Sigmoid colon (tissue), 6 donors: ENCODE measurements at regions not wholly inside any gene's neighbourhood (a gene's known extent, or its start where the extent isn't known, plus 50 kb on each side); places are given as distances from the start of the nearest gene placed in this dataset.

ENCODE experiments used
- DNase-seq: peaks from one replicate; pipeline ENCODE4 v3.0.0-alpha.2; 2019
- H3K27ac ChIP-seq, 4 donors: fragments of 200-600 bp; sonication (generic); one replicate each; pipeline ENCODE4 v1.5.1; 2016 to 2019; ENCODE audit warnings: mild to moderate bottlenecking in 1 of 4
- H3K27me3 ChIP-seq, 3 donors: fragments of 200-600 bp; sonication (generic); one replicate each; pipeline ENCODE4 v1.5.1; 2019; ENCODE audit warnings: mild to moderate bottlenecking in 1 of 3
- H3K36me3 ChIP-seq, 4 donors: fragments of 200-600 bp; sonication (generic); one replicate each; pipeline ENCODE4 v1.5.1; 2016 to 2019
- H3K4me1 ChIP-seq, 4 donors: fragments of 200-600 bp; sonication (generic); one replicate each; pipeline ENCODE4 v1.5.1; 2017 to 2019
- H3K4me3 ChIP-seq, 4 donors: fragments of 200-600 bp; sonication (generic); one replicate each; pipeline ENCODE4 v1.5.1; 2017 to 2019; ENCODE audit warnings: mild to moderate bottlenecking in 2 of 4, moderate library complexity in 1 of 4
- H3K9me3 ChIP-seq, 4 donors: fragments of 200-600 bp in 3 of 4; sonication (generic) in 3 of 4; one replicate each; pipeline versions ENCODE4 v1.5.1 to v1.6.1; 2013 to 2019
- EP300 ChIP-seq, 4 donors: sonication (generic); formaldehyde crosslinking; IDR thresholded peaks; one replicate each; pipeline ENCODE4 v1.6.1; 2017; ENCODE audit warnings: antibody characterized with exemption in 4 of 4
- POLR2A ChIP-seq, 2 donors: fragments of 450-650 bp; IDR thresholded peaks; one replicate each; pipeline ENCODE4 v1.6.1; 2016; ENCODE audit warnings: antibody characterized with exemption in 2 of 2, mild to moderate bottlenecking in 2 of 2, moderate library complexity in 2 of 2
- POLR2AphosphoS5 ChIP-seq, 4 donors: sonication (generic); formaldehyde crosslinking; IDR thresholded peaks; one replicate each; pipeline ENCODE4 v1.6.1; 2017; ENCODE audit warnings: antibody characterized with exemption in 4 of 4
- WGBS, 2 donors: extraction: QIAGEN DNeasy Blood & Tissue Kit; methylation state at CpG; one replicate each; pipeline ENCODE4 v1.1.7; 2013; 5-methylcytosine and 5-hydroxymethylcytosine counted together
- intact Hi-C: fragments of 100-400 bp; cut with DNase I; formaldehyde crosslinking; loops from one replicate; pipeline ENCODE4 v1.15.1; 2023
- TF ChIP-seq, protein P1 (sequence below), 4 experiments: fragments of 450-650 bp in 3 of 4; fragments of 200-600 bp in 1 of 4; IDR thresholded peaks; one replicate each; pipeline ENCODE4 v1.5.1; 2016 to 2019; ENCODE audit warnings: antibody characterized with exemption in 4 of 4, mild to moderate bottlenecking in 3 of 4, moderate library complexity in 2 of 4
- donor health status: healthy with polysubstance abuse.
- donor health status: healthy.

GRCh38 chr7:26951407-26951950 lies 87.1 kb upstream of the SKAP2 start:
- Histone ChIP-seq H3K27me3 (peaks cover 0 to 3% (median 0%) of the 10 kb centered on the region in 3 donors), H3K4me3 (no peak overlapping the region), H3K36me3 (no peaks in the 10 kb centered on the region), H3K4me1 (no peaks in the 10 kb centered on the region), H3K9me3 (no peaks in the 10 kb centered on the region), H3K27ac (no peak overlapping the region)
- intact Hi-C loops = no loop called here
- DNase-seq = no peak
- TF ChIP-seq POLR2A (IDR thresholded peaks at IDR 0.05) = no peak
- no peak for TF ChIP-seq EP300 (IDR thresholded peaks at IDR 0.05)
- TF ChIP-seq POLR2AphosphoS5 (IDR thresholded peaks at IDR 0.05) = no peak
- TF ChIP-seq, protein P1, sequence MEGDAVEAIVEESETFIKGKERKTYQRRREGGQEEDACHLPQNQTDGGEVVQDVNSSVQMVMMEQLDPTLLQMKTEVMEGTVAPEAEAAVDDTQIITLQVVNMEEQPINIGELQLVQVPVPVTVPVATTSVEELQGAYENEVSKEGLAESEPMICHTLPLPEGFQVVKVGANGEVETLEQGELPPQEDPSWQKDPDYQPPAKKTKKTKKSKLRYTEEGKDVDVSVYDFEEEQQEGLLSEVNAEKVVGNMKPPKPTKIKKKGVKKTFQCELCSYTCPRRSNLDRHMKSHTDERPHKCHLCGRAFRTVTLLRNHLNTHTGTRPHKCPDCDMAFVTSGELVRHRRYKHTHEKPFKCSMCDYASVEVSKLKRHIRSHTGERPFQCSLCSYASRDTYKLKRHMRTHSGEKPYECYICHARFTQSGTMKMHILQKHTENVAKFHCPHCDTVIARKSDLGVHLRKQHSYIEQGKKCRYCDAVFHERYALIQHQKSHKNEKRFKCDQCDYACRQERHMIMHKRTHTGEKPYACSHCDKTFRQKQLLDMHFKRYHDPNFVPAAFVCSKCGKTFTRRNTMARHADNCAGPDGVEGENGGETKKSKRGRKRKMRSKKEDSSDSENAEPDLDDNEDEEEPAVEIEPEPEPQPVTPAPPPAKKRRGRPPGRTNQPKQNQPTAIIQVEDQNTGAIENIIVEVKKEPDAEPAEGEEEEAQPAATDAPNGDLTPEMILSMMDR (IDR thresholded peaks at IDR 0.05) = no peak
- 81 to 88% methylated on average over 4 of the region's 4 CpGs for WGBS, 2 donors

- Histone ChIP-seq H3K36me3 (no peaks in the 10 kb centered on the region), H3K4me3 (no peak overlapping the region), H3K27ac (no peak overlapping the region), H3K4me1 (no peaks in the 10 kb centered on the region), H3K27me3 (peaks cover 0 to 3% (median 0%) of the 10 kb centered on the region in 3 donors), H3K9me3 (no peaks in the 10 kb centered on the region)
- no peak for DNase-seq
- intact Hi-C loops = no loop called here
- TF ChIP-seq POLR2AphosphoS5 (IDR thresholded peaks at IDR 0.05) (no peak), POLR2A (IDR thresholded peaks at IDR 0.05) (no peak), EP300 (IDR thresholded peaks at IDR 0.05) (no peak)
- TF ChIP-seq, protein P1 (IDR thresholded peaks at IDR 0.05) = no peak
- WGBS, 2 donors = 76 to 91% methylated on average over 2 of the region's 2 CpGs
Measured at GRCh38 chr7:26950889-26951288, 86.5 kb upstream of the SKAP2 start.

- H3K27ac ChIP-seq = no peak overlapping the region
- intact Hi-C loops = no loop called here
- no peaks in the 10 kb centered on the region for H3K27me3 ChIP-seq
- DNase-seq = no peak
- WGBS, 2 donors = 30 to 36% methylated on average over 1 of the region's 1 CpG
- no peak for TF ChIP-seq EP300 (IDR thresholded peaks at IDR 0.05)
- TF ChIP-seq, protein P1 (IDR thresholded peaks at IDR 0.05) = no peak
- H3K4me1 ChIP-seq = no peaks in the 10 kb centered on the region
- no peak overlapping the region for H3K4me3 ChIP-seq
- no peaks in the 10 kb centered on the region for H3K9me3 ChIP-seq
- H3K36me3 ChIP-seq = no peaks in the 10 kb centered on the region
Measured at GRCh38 chr7:26949319-26949718, 84.9 kb upstream of the SKAP2 start.

DNA sequence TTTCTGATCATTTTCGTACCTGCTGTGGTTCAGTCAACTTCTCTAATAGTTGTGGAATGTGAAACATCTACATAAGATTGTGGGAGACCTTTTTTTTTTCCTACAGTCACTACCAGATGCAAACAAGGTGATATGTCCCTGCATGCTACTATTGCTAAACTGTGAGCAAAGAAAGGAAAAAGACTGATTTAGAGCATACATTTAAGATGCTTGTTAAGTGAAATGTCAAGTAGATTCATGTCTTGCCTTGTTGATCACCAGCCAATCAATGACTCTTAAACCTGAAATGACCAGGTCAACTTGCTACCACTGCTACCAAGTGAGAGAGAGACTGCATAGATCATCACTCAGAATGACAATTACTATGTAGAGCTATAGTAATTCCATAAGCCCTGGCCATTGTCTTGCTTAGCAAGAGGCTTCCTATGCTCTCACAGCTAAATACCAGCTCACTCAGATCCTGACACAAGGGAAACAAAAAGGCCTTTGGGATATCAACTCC lies 84.3 kb upstream of the SKAP2 start:
- H3K9me3 ChIP-seq = no peaks in the 10 kb centered on the region
- no peaks in the 10 kb centered on the region for H3K4me1 ChIP-seq
- H3K27me3 ChIP-seq = no peaks in the 10 kb centered on the region
- H3K27ac ChIP-seq = no peak overlapping the region
- H3K4me3 ChIP-seq = no peak overlapping the region
- intact Hi-C loops = no loop called here
- 57 to 79% methylated on average over 1 of the region's 1 CpG for WGBS, 2 donors
- TF ChIP-seq POLR2AphosphoS5 (IDR thresholded peaks at IDR 0.05) (no peak), EP300 (IDR thresholded peaks at IDR 0.05) (no peak), POLR2A (IDR thresholded peaks at IDR 0.05) (no peak)
- TF ChIP-seq, protein P1 (IDR thresholded peaks at IDR 0.05) = no peak
- H3K36me3 ChIP-seq = no peaks in the 10 kb centered on the region
- no peak for DNase-seq
